Body of pancreas (tissue), 4 donors: ENCODE measurements at regions not wholly inside any gene's neighbourhood (a gene's known extent, or its start where the extent isn't known, plus 50 kb on each side); places are given as distances from the start of the nearest gene placed in this dataset.
"Not testable (repeated sequence)": the region's sequence is repeated elsewhere in the genome, so short reads cannot be mapped to it uniquely, and the experiment has no call there.

Source experiments
- ATAC-seq: fragments of 150-250 bp; one replicate; pipeline ENCODE4 v1.9.1; 2016
- DNase-seq, 4 donors: peaks; one replicate each; pipeline ENCODE4 v3.0.0-alpha.2; 2019
- H3K27ac ChIP-seq, 4 donors: fragments of 200-600 bp; sonication (generic); 1 replicate in 3 of 4; 2 replicates in 1 of 4; pipeline versions ENCODE4 v1.5.1 to v1.6.1; 2016 to 2019; ENCODE audit warnings: mild to moderate bottlenecking in 1 of 4, mixed read lengths in 1 of 4, moderate library complexity in 1 of 4
- H3K27me3 ChIP-seq, 2 donors: fragments of 200-600 bp; sonication (generic); one replicate each; pipeline ENCODE4 v1.6.0; 2016; ENCODE audit warnings: mild to moderate bottlenecking in 1 of 2
- H3K36me3 ChIP-seq, 2 donors: fragments of 200-600 bp; sonication (generic); replicated peaks in 1 of 2; 2 replicates each; pipeline ENCODE4 v1.5.1; 2016; ENCODE audit warnings: low read depth in 2 of 2; ENCODE audit not compliant: insufficient read depth in 1 of 2
- H3K4me1 ChIP-seq: fragments of 200-600 bp; sonication (generic); one replicate; pipeline ENCODE4 v1.6.0; 2016
- H3K4me3 ChIP-seq, 2 donors: fragments of 200-600 bp; sonication (generic); 1 replicate in 1 of 2; 2 replicates in 1 of 2; pipeline ENCODE4 v1.5.1; 2016 to 2019
- H3K9me3 ChIP-seq, 3 donors: fragments of 200-600 bp; sonication (generic); 1 replicate in 2 of 3; 2 replicates in 1 of 3; pipeline ENCODE4 v1.5.1; 2016
- CTCF ChIP-seq, 7 experiments: fragments of 450-650 bp in 4 of 7; fragments of 200-600 bp in 3 of 7; sonication (generic) in 3 of 7; IDR thresholded peaks; one replicate each; pipeline ENCODE4 v1.5.1; 2016 to 2019; ENCODE audit warnings: antibody characterized with exemption in 7 of 7
- POLR2A ChIP-seq, 3 donors: fragments of 450-650 bp; IDR thresholded peaks; one replicate each; pipeline ENCODE4 v1.6.1; 2016; ENCODE audit warnings: antibody characterized with exemption in 3 of 3, mild to moderate bottlenecking in 2 of 3
- WGBS, 2 donors: methylation state at CpG; one replicate each; pipeline ENCODE4 v1.1.5; 2017; 5-methylcytosine and 5-hydroxymethylcytosine counted together
- intact Hi-C: fragments of 100-400 bp; cut with DNase I; formaldehyde crosslinking; loops from one replicate; pipeline ENCODE4 v1.15.1; 2023

GRCh38 chr3:132979606-132980005 lies 58.6 kb upstream of the TMEM108 start:
- Histone ChIP-seq H3K9me3 (no peaks in the 10 kb centered on the region), H3K27ac (no peak overlapping the region), H3K27me3 (no peaks in the 10 kb centered on the region), H3K4me1 (no peaks in the 10 kb centered on the region), H3K36me3 (no peaks in the 10 kb centered on the region), H3K4me3 (no peak overlapping the region)
- WGBS, 2 donors = 78 to 86% methylated on average over 1 of the region's 1 CpG
- ATAC-seq = no peak
- DNase-seq = no peak
- TF ChIP-seq CTCF (IDR thresholded peaks at IDR 0.05) (no peak), POLR2A (IDR thresholded peaks at IDR 0.05) (no peak)
- intact Hi-C loops = no loop called here

- H3K4me3 ChIP-seq, DNase-seq, H3K27ac ChIP-seq, ATAC-seq, H3K36me3 ChIP-seq, intact Hi-C loops, H3K4me1 ChIP-seq, H3K27me3 ChIP-seq, H3K9me3 ChIP-seq: not testable (repeated sequence)
- WGBS, 2 donors = 64 to 77% methylated on average over 3 of the region's 3 CpGs
Observed at GRCh38 chr3:132978946-132979345, 59.2 kb upstream of the TMEM108 start.

GRCh38 chr3:132978464-132978863 lies 59.7 kb upstream of the TMEM108 start:
- Histone ChIP-seq H3K9me3 (no peaks in the 10 kb centered on the region), H3K36me3 (no peaks in the 10 kb centered on the region), H3K27me3 (no peaks in the 10 kb centered on the region), H3K4me1 (no peaks in the 10 kb centered on the region), H3K27ac (no peak overlapping the region), H3K4me3 (no peak overlapping the region)
- DNase-seq = no peak
- WGBS, 2 donors = 22 to 29% methylated on average over 2 of the region's 2 CpGs
- intact Hi-C loops = no loop called here
- TF ChIP-seq POLR2A (IDR thresholded peaks at IDR 0.05) (no peak), CTCF (IDR thresholded peaks at IDR 0.05) (no peak)
- ATAC-seq = no peak

- intact Hi-C loops = no loop called here
- 83 to 88% methylated on average over 7 of the region's 7 CpGs for WGBS, 2 donors
- Histone ChIP-seq H3K27ac (no peak overlapping the region), H3K9me3 (no peaks in the 10 kb centered on the region), H3K27me3 (no peaks in the 10 kb centered on the region), H3K36me3 (no peaks in the 10 kb centered on the region), H3K4me3 (no peak overlapping the region), H3K4me1 (no peaks in the 10 kb centered on the region)
- no peak for DNase-seq
- TF ChIP-seq CTCF (IDR thresholded peaks at IDR 0.05) = no peak
- TF ChIP-seq POLR2A (IDR thresholded peaks at IDR 0.05) = no peak
- ATAC-seq = no peak
Observed at GRCh38 chr3:132974097-132974496, 64.1 kb upstream of the TMEM108 start.

GRCh38 chr3:132973441-132973840 lies 64.8 kb upstream of the TMEM108 start:
- intact Hi-C loops = no loop called here
- Histone ChIP-seq H3K27ac (no peak overlapping the region), H3K4me1 (no peaks in the 10 kb centered on the region), H3K36me3 (no peaks in the 10 kb centered on the region), H3K9me3 (no peaks in the 10 kb centered on the region), H3K27me3 (no peaks in the 10 kb centered on the region), H3K4me3 (no peak overlapping the region)
- DNase-seq (no peak), ATAC-seq (no peak)
- TF ChIP-seq POLR2A (IDR thresholded peaks at IDR 0.05) = no peak
- 71 to 72% methylated on average over 5 of the region's 5 CpGs for WGBS, 2 donors

GRCh38 chr3:132972333-132972732 lies 65.9 kb upstream of the TMEM108 start:
- Histone ChIP-seq H3K4me1 (no peaks in the 10 kb centered on the region), H3K4me3 (no peak overlapping the region), H3K27me3 (no peaks in the 10 kb centered on the region), H3K36me3 (no peaks in the 10 kb centered on the region), H3K9me3 (no peaks in the 10 kb centered on the region), H3K27ac (no peak overlapping the region)
- no peak for TF ChIP-seq POLR2A (IDR thresholded peaks at IDR 0.05)
- TF ChIP-seq CTCF (IDR thresholded peaks at IDR 0.05) = no peak
- DNase-seq (no peak), ATAC-seq (no peak)
- intact Hi-C loops = no loop called here
